Activated effector memory CD4-positive, alpha-beta T cell treated with anti-CD3 and anti-CD28 coated beads, Interleukin-2, amount 50 U/mL, for 16 hours (primary cell): ENCODE measurements at regions not wholly inside any gene's neighbourhood (a gene's known extent, or its start where the extent isn't known, plus 50 kb on each side); places are given as distances from the start of the nearest gene placed in this dataset.
"Not testable (repeated sequence)": the region's sequence is repeated elsewhere in the genome, so short reads cannot be mapped to it uniquely, and the experiment has no call there.

ENCODE experiments used
- DNase-seq: peaks from one replicate; pipeline ENCODE4 v3.0.0-alpha.2; 2020

- DNase-seq = no peak
Observed at GRCh38 chr2:17251171-17251570, 267.1 kb downstream of the RAD51AP2 start.

- DNase-seq = no peak
Observed at GRCh38 chr2:17249249-17249648, 269.0 kb downstream of the RAD51AP2 start.

GRCh38 chr2:17245906-17246305 is 272.3 kb downstream of the RAD51AP2 start:
- no peak for DNase-seq

GRCh38 chr2:17242813-17243485 is 275.3 kb downstream of the RAD51AP2 start:
- DNase-seq = no peak

- DNase-seq = no peak
Observed at GRCh38 chr2:17239550-17239949, 278.7 kb downstream of the RAD51AP2 start.

GRCh38 chr2:17235167-17235566 is 283.1 kb downstream of the RAD51AP2 start:
- DNase-seq = no peak

GRCh38 chr2:17232776-17233556 is 285.3 kb downstream of the RAD51AP2 start:
- no peak for DNase-seq

- DNase-seq = no peak
Observed at GRCh38 chr2:17231394-17231965, 286.8 kb downstream of the RAD51AP2 start.

- DNase-seq = no peak
Observed at GRCh38 chr2:17229414-17229813, 288.8 kb downstream of the RAD51AP2 start.

- no peak for DNase-seq
Observed at GRCh38 chr2:17228461-17228860, 289.8 kb downstream of the RAD51AP2 start.

- DNase-seq = no peak
Observed at GRCh38 chr2:17227856-17228255, 290.4 kb downstream of the RAD51AP2 start.

- no peak for DNase-seq
Observed at GRCh38 chr2:17226941-17227490, 291.2 kb downstream of the RAD51AP2 start.

- DNase-seq = no peak
Observed at GRCh38 chr2:17223211-17223610, 295.0 kb downstream of the RAD51AP2 start.

- no peak for DNase-seq
Observed at GRCh38 chr2:17208511-17208910, 309.7 kb downstream of the RAD51AP2 start.

- no peak for DNase-seq
Observed at GRCh38 chr2:17206771-17207170, 311.5 kb downstream of the RAD51AP2 start.

- not testable (repeated sequence) for DNase-seq
Observed at GRCh38 chr2:17204214-17204613, 314.0 kb downstream of the RAD51AP2 start.

- not testable (repeated sequence) for DNase-seq
Observed at GRCh38 chr2:17202628-17203027, 315.6 kb downstream of the RAD51AP2 start.

GRCh38 chr2:17199741-17200140 is 318.5 kb downstream of the RAD51AP2 start:
- no peak for DNase-seq

- DNase-seq = no peak
Observed at GRCh38 chr2:17196380-17196779, 321.9 kb downstream of the RAD51AP2 start.

- DNase-seq = no peak
Observed at GRCh38 chr2:17195016-17195415, 323.2 kb downstream of the RAD51AP2 start.

GRCh38 chr2:17194083-17194482 is 324.2 kb downstream of the RAD51AP2 start:
- no peak for DNase-seq

GRCh38 chr2:17193433-17193890 is 324.8 kb downstream of the RAD51AP2 start:
- DNase-seq = not testable (repeated sequence)

GRCh38 chr2:17191223-17191622 is 327.0 kb downstream of the RAD51AP2 start:
- DNase-seq = no peak

- no peak for DNase-seq
Observed at GRCh38 chr2:17190527-17190926, 327.7 kb downstream of the RAD51AP2 start.
